Breast epithelium (tissue), 4 donors: ENCODE measurements at regions not wholly inside any gene's neighbourhood (a gene's known extent, or its start where the extent isn't known, plus 50 kb on each side); places are given as distances from the start of the nearest gene placed in this dataset.
"Not testable (repeated sequence)": the region's sequence is repeated elsewhere in the genome, so short reads cannot be mapped to it uniquely, and the experiment has no call there.

Experiments used
- DNase-seq, 2 donors: peaks; one replicate each; pipeline ENCODE4 v3.0.0-alpha.2; 2019; ENCODE audit warnings: low spot score in 2 of 2
- H3K27ac ChIP-seq, 2 donors: fragments of 200-600 bp; sonication (generic) in 1 of 2; one replicate each; pipeline ENCODE4 v1.5.1; 2016 to 2019; ENCODE audit warnings: mild to moderate bottlenecking in 1 of 2
- H3K27me3 ChIP-seq, 2 donors: fragments of 200-600 bp; sonication (generic) in 1 of 2; one replicate each; pipeline versions ENCODE4 v1.5.1 to v1.6.0; 2017 to 2019; ENCODE audit warnings: control low read depth in 1 of 2, mild to moderate bottlenecking in 1 of 2
- H3K36me3 ChIP-seq: fragments of 200-600 bp; one replicate; pipeline ENCODE4 v1.5.1; 2019
- H3K4me1 ChIP-seq, 2 donors: fragments of 200-600 bp; sonication (generic); one replicate each; pipeline ENCODE4 v1.5.1; 2016 to 2019; ENCODE audit warnings: control low read depth in 1 of 2
- H3K4me3 ChIP-seq, 3 donors: fragments of 200-600 bp; sonication (generic); 1 replicate in 2 of 3; 2 replicates in 1 of 3; pipeline ENCODE4 v1.5.1; 2016 to 2019; ENCODE audit warnings: mild to moderate bottlenecking in 3 of 3, moderate library complexity in 2 of 3
- H3K9me3 ChIP-seq, 2 donors: fragments of 200-600 bp; sonication (generic) in 1 of 2; one replicate each; pipeline ENCODE4 v1.5.1; 2016 to 2019; ENCODE audit warnings: control low read depth in 1 of 2
- POLR2A ChIP-seq: fragments of 450-650 bp; IDR thresholded peaks from one replicate; pipeline ENCODE4 v1.6.1; 2016; ENCODE audit warnings: antibody characterized with exemption, mild to moderate bottlenecking, moderate library complexity
- POLR2AphosphoS5 ChIP-seq, 3 donors: sonication (generic); formaldehyde crosslinking; IDR thresholded peaks; one replicate each; pipeline ENCODE4 v1.6.1; 2017; ENCODE audit warnings: antibody characterized with exemption in 3 of 3
- intact Hi-C: fragments of 100-400 bp; cut with DNase I; formaldehyde crosslinking; loops from one replicate; pipeline ENCODE4 v1.15.1; 2023; ENCODE audit warnings: low total_unique reads
- TF ChIP-seq, protein P1 (sequence below), 3 donors: fragments of 450-650 bp; IDR thresholded peaks; one replicate each; pipeline ENCODE4 v1.5.1; 2016 to 2017; ENCODE audit warnings: antibody characterized with exemption in 3 of 3, mild to moderate bottlenecking in 3 of 3, moderate library complexity in 3 of 3

DNA sequence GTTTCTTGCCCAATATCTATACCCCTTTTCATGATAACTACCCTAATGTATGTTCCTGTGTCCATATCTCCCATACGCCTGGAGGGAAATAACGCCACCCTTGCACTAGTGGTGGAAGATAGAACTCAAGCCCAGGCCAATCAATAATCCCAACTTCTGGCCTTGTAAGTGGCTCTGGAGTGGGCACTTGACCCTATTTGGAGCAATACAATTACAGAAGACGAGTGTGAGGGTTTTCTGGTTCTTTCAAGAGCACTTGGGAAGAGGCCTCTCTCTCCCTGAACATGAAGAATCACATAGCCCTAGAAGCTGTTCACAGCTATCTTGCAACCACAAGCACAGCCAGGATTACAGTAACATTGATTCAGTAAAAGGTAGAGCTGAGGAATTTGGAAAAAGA lies 217.9 kb downstream of the RAB11FIP4 start:
- no peak overlapping the region for H3K27ac ChIP-seq
- no peaks in the 10 kb centered on the region for H3K27me3 ChIP-seq
- TF ChIP-seq, protein P1, sequence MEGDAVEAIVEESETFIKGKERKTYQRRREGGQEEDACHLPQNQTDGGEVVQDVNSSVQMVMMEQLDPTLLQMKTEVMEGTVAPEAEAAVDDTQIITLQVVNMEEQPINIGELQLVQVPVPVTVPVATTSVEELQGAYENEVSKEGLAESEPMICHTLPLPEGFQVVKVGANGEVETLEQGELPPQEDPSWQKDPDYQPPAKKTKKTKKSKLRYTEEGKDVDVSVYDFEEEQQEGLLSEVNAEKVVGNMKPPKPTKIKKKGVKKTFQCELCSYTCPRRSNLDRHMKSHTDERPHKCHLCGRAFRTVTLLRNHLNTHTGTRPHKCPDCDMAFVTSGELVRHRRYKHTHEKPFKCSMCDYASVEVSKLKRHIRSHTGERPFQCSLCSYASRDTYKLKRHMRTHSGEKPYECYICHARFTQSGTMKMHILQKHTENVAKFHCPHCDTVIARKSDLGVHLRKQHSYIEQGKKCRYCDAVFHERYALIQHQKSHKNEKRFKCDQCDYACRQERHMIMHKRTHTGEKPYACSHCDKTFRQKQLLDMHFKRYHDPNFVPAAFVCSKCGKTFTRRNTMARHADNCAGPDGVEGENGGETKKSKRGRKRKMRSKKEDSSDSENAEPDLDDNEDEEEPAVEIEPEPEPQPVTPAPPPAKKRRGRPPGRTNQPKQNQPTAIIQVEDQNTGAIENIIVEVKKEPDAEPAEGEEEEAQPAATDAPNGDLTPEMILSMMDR (IDR thresholded peaks at IDR 0.05) = no peak
- TF ChIP-seq POLR2AphosphoS5 (IDR thresholded peaks at IDR 0.05) (no peak), POLR2A (no peak)
- intact Hi-C loops = no loop called here
- H3K4me1 ChIP-seq = no peaks in the 10 kb centered on the region
- no peak for DNase-seq
- H3K4me3 ChIP-seq = no peak overlapping the region
- H3K36me3 ChIP-seq = no peaks in the 10 kb centered on the region
- H3K9me3 ChIP-seq = no peaks in the 10 kb centered on the region

DNA sequence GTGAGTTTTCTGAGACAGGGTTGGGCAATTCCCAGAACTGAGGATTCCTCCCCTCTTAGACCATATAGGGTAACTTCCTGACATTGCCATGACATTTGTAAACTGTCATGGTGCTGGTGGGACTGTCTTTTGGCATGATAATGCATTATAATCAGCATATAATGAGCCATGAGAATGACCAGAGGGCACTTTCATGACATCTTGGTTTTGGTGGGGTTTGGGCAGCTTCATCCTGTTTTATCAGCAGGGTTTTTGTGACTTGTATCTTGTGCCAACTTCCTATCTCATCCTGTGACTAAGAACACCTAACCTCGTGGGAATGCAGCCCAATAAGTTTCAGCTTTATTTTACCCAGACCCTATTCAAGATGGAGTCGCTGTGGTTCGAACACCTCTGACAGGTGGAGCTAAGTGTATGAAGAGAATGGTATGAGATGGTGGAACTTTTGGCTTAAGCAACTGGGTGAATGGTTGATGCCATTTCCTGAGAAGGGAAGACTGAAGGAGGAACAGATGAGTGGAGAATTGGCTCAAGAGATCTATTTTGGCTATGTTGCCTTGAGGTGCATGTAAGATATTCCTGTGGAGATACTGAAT lies 217.3 kb downstream of the RAB11FIP4 start:
- Histone ChIP-seq H3K36me3 (no peaks in the 10 kb centered on the region), H3K9me3 (no peaks in the 10 kb centered on the region), H3K4me1 (no peaks in the 10 kb centered on the region), H3K4me3 (no peak overlapping the region), H3K27ac (no peak overlapping the region), H3K27me3 (no peaks in the 10 kb centered on the region)
- no peak for TF ChIP-seq POLR2A
- TF ChIP-seq, protein P1 (IDR thresholded peaks at IDR 0.05) = no peak
- no peak for TF ChIP-seq POLR2AphosphoS5 (IDR thresholded peaks at IDR 0.05)
- intact Hi-C loops = no loop called here
- DNase-seq = no peak

DNA sequence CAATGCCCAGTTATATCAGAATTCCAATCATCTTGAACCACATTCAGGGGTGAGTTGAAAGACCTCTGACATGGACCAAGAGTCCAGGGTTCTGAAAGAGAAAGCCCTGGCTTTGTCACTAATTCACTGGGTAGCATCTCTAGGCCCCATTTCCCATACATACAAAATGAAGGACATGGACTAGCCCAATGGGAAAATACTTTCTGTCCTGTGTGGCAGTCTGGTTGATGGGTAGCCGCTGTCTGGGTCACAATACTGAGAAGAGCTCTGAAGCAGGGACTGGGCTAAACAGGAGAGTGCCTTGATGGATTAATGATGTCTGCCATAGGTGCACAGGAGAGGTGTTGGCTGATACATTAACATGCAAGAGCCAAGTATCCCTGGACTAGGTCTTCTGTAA lies 214.3 kb downstream of the RAB11FIP4 start:
- DNase-seq = peak in 1 of 2 donors; percentile 14
- H3K27me3 ChIP-seq = no peaks in the 10 kb centered on the region
- no peak overlapping the region for H3K27ac ChIP-seq
- H3K9me3 ChIP-seq = no peaks in the 10 kb centered on the region
- TF ChIP-seq POLR2A = no peak
- TF ChIP-seq POLR2AphosphoS5 (IDR thresholded peaks at IDR 0.05) = no peak
- TF ChIP-seq, protein P1 (IDR thresholded peaks at IDR 0.05) = no peak
- intact Hi-C loops = no loop called here
- H3K4me3 ChIP-seq = no peak overlapping the region
- H3K36me3 ChIP-seq = no peaks in the 10 kb centered on the region
- no peaks in the 10 kb centered on the region for H3K4me1 ChIP-seq

DNA sequence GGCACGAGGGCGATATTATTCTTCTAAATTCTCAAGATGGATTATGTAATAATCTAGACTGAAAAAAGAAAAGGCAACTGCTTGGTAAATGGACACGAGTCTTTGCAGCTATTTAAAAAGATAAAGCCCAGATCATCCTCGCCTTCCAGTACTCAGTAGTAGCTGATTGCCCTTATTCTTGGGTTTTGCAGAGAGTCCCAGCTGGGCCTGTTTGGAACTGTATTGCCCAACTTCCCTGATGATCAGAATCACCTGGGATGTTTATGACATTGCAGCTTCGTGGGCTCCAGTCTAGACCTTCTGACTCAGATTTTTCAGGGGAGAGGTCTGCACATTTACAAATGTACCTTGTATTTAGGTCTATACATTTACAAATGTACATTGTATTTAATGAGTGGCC lies 213.5 kb downstream of the RAB11FIP4 start:
- DNase-seq = no peak
- no peaks in the 10 kb centered on the region for H3K27me3 ChIP-seq
- intact Hi-C loops = no loop called here
- no peaks in the 10 kb centered on the region for H3K36me3 ChIP-seq
- TF ChIP-seq POLR2A (no peak), POLR2AphosphoS5 (IDR thresholded peaks at IDR 0.05) (no peak)
- TF ChIP-seq, protein P1 (IDR thresholded peaks at IDR 0.05) = no peak
- no peak overlapping the region for H3K4me3 ChIP-seq
- no peaks in the 10 kb centered on the region for H3K9me3 ChIP-seq
- no peaks in the 10 kb centered on the region for H3K4me1 ChIP-seq
- H3K27ac ChIP-seq = no peak overlapping the region

DNA sequence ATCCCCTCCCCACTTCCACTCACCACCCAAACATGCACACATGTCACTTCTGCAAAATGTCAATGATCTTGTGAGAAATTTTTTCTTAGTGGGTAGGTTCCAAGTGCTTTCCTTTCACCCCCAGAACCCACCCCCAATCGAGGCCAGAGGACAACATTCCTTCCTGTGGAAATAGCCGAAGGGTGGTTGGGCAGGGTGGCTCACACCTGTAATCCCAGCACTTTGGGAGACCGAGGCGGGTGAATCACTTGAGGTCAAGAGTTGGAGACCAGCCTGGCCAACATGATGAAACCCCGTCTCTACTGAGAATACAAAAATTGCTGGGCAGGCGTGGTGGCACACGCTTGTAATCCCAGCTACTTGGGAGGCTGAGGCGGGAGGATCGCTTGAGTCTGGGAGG lies 208.7 kb downstream of the RAB11FIP4 start:
- intact Hi-C loops, H3K27me3 ChIP-seq, H3K9me3 ChIP-seq, DNase-seq, H3K4me1 ChIP-seq, H3K4me3 ChIP-seq, H3K27ac ChIP-seq, H3K36me3 ChIP-seq: not testable (repeated sequence)
